ENCODE measurements at regions not wholly inside any gene's neighbourhood (a gene's known extent, or its start where the extent isn't known, plus 50 kb on each side); places are given as distances from the start of the nearest gene placed in this dataset.

- H3K4me3 ChIP-seq (ENCODE audit: low read length): no peak overlapping the region
- no peak for DNase-seq (ENCODE audit: low read depth, low spot score)
Observed at GRCh38 chr20:50345712-50346373, 155.2 kb downstream of the CEBPB start.

- DNase-seq (ENCODE audit: low read depth, low spot score): peak; percentile 67
- no peak overlapping the region for H3K4me3 ChIP-seq (ENCODE audit: low read length)
Observed at GRCh38 chr20:50346374-50347283, 156.0 kb downstream of the CEBPB start.

- H3K4me3 ChIP-seq (ENCODE audit: low read length): no peak overlapping the region
- no peak for DNase-seq (ENCODE audit: low read depth, low spot score)
Observed at GRCh38 chr20:50347284-50348063, 156.8 kb downstream of the CEBPB start.

- no peak overlapping the region for H3K4me3 ChIP-seq (ENCODE audit: low read length)
- DNase-seq (ENCODE audit: low read depth, low spot score): no peak
Observed at GRCh38 chr20:50348096-50348495, 157.5 kb downstream of the CEBPB start.

- H3K4me3 ChIP-seq (ENCODE audit: low read length): no peak overlapping the region
- no peak for DNase-seq (ENCODE audit: low read depth, low spot score)
Observed at GRCh38 chr20:50350510-50351249, 159.5 kb upstream of the PTPN1 start.

GRCh38 chr20:50351541-50351940, 158.6 kb upstream of the PTPN1 start:
- H3K4me3 ChIP-seq (ENCODE audit: low read length): no peak overlapping the region
- DNase-seq (ENCODE audit: low read depth, low spot score): no peak

DNA sequence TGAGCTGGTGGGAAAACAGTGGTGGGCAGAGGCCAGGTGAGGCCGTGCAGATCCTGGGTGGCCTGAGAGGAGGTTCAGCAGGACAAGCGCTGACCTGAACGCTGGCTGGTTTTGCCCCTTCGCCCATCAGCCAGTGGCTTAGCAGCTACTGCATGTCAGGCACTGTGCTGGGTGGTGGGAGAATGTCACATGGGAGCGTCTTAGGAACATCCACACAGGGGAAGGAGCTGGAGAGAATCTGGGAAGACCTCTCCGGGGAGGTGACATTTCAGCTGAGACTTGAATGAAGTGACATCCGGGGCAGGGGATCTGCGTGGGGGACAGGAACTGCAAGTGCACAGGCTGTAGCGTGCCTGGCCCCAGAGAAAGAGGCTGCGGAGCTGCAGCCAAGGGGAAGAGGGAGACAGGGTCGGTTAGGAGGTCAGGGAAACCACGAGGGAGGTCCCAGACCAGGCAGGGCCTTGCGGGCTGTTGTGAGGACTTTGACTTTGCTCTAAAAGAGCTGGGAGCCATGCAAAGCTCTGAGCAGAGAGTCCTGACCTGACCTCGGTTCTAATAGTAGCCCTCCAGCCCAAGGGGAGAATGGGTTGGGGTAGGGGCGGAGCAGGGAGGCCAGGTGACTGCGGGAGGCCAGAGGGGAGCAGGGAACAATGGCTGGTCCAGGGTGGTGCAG, 156.8 kb upstream of the PTPN1 start:
- no peak overlapping the region for H3K4me3 ChIP-seq (ENCODE audit: low read length)
- DNase-seq (ENCODE audit: low read depth, low spot score): no peak

GRCh38 chr20:50354721-50355589, 155.2 kb upstream of the PTPN1 start:
- no peak overlapping the region for H3K4me3 ChIP-seq (ENCODE audit: low read length)
- no peak for DNase-seq (ENCODE audit: low read depth, low spot score)

DNA sequence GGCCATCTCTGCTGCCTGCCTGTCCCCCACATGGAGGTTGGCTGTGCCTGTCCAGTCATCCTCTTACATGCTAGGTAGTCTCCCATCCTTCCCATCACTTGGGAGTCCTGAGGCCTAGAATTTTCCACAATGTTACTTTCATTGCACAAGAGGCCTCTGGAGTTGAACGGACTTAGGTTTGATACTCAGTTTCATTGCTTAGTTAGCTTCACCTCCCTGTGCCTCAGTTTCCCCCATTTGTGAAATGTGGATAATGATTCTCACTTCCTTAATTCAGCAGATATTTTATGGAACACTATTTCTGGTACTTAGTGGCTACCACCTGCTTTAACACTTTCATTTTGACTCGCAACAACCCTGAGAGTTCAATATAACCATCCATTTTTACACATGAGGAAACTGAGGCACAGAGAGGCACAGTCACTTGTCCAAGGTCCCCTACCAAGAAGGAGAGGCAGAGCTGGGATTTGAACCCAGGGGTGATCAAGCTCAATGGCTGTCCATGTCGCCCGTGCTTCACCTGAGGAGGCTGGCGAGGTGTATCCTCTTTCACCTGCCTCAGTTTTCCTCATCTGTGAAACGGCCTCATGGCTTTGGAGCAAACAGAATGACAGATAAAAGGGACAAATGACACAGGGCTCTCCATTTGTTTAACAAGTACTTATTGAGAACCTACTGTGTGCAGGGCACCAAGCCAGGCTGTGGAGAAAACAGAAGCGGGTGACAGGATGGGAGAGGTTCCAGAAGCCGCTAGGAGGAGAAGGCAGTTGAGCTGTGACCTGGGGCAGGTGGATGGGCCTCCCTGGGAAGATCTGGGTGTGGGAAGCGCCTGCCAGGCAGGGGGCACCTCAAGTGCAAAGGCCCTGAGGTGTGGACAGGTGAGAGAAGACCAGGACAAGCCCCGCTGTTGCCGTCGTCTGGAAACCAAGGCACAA, 154.3 kb upstream of the PTPN1 start:
- H3K4me3 ChIP-seq (ENCODE audit: low read length): no peak overlapping the region
- DNase-seq (ENCODE audit: low read depth, low spot score): no peak

DNA sequence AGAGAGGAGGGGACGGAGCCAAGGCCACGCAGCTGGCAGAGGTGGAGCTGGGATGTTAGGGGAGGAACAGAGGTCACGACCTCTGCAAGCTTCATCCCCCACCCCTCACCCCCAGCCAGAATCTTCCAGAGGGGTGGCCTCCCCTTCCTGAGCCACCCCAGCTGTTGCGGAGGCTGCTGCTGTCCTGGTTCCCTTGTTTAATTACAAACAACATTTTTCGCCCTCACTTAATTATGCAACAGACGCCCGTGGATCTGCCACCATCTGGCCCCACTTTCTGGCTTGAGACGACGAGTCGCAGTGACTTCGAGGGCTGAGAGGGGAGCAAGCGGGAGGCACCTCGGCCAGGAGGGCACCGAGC, 153.7 kb upstream of the PTPN1 start:
- no peak overlapping the region for H3K4me3 ChIP-seq (ENCODE audit: low read length)
- no peak for DNase-seq (ENCODE audit: low read depth, low spot score)

- H3K4me3 ChIP-seq (ENCODE audit: low read length): no peak overlapping the region
- no peak for DNase-seq (ENCODE audit: low read depth, low spot score)
Observed at GRCh38 chr20:50356962-50357782, 153.0 kb upstream of the PTPN1 start.

DNA sequence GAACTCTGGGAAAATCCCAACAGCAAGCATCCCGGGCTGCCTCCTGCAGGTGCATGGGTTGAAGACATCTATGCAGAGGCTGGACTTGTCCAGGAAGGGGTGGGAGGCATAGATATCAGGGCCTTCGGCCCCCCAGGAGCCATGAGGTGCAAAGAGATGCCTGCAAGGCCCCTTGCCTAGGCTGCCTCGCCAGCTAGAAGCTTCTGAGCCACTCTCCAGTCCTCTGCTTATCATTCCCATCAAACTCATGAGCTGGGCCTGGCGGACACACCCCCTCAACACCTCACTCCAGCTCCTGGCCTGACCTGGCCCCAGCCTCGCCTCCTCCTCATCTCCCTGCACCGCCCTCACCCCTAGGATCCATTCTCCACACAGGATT, 152.4 kb upstream of the PTPN1 start:
- DNase-seq (ENCODE audit: low read depth, low spot score): no peak

GRCh38 chr20:50358166-50358565, 152.0 kb upstream of the PTPN1 start:
- DNase-seq (ENCODE audit: low read depth, low spot score): no peak
- H3K4me3 ChIP-seq (ENCODE audit: low read length): no peak overlapping the region

More for the DNA sequence above, 152.4 kb upstream of the PTPN1 start:
- no peak overlapping the region for H3K4me3 ChIP-seq (ENCODE audit: low read length)

GRCh38 chr20:50358971-50359370, 151.2 kb upstream of the PTPN1 start:
- DNase-seq (ENCODE audit: low read depth, low spot score): no peak
- no peak overlapping the region for H3K4me3 ChIP-seq (ENCODE audit: low read length)

DNA sequence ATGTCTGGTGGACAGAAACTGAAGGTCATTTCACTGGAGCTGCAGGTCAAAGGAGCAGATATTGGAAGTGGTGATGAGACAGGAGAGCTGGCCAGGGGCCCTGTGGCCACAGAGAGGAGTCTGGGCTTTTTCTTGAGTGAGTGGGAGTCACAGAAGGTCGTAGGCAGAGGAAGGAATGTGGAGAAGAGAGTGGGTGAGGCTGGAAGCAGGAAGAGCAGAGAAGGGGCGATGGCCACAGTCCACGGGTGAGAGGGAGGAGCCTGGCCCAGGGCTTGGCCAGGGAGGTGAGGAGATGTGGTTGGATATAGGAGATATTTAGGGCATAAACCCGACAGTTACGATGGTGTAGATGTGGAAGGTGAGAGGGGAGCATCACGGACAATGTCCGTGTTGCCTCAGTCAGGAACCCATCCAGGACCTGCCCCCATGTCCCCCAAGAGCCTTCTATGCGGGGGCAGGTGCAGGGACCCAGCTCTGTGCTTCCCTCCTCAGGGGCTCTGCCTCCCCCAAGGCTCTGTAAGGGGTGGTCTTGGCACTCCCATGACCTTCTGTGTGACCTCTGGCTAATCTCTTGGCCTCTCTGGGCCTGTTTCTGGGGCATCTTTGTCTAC, 150.5 kb upstream of the PTPN1 start:
- DNase-seq (ENCODE audit: low read depth, low spot score): no peak
- H3K4me3 ChIP-seq (ENCODE audit: low read length): no peak overlapping the region

DNA sequence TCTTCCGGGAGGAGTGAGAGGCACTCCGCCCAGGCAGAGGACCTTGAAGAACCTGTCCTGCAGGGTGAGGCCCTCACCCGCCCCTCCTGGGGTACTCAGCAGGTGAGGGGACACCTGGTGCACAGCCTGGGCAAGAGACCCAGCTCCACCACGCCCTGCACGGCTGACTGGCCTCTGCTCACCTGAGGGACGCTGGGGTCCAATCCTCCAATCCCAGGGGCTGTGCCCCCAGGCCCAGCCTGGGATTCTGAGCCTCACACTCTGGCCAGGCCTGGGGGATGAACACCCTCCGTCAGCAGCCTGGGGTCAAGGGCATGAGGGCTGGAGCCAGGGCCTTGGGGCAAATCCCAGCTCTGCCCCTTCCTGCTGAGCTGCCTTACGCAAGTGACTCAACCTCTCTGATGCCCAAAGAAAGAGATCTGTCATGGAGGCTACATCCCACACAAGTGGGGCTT, 149.9 kb upstream of the PTPN1 start:
- no peak overlapping the region for H3K4me3 ChIP-seq (ENCODE audit: low read length)
- DNase-seq (ENCODE audit: low read depth, low spot score): no peak
